Fibroblast of mammary gland (primary cell): ENCODE measurements at regions not wholly inside any gene's neighbourhood (a gene's known extent, or its start where the extent isn't known, plus 50 kb on each side); places are given as distances from the start of the nearest gene placed in this dataset.

Experiments used
- DNase-seq: peaks from one replicate; pipeline ENCODE4 v3.0.0-alpha.2; 2010; ENCODE audit warnings: low read depth
- H3K4me3 ChIP-seq: 2 replicates; pipeline ENCODE4 v1.5.1; 2011; ENCODE audit warnings: low read depth, mild to moderate bottlenecking, low read length, moderate library complexity; ENCODE audit not compliant: control insufficient read depth
- CTCF ChIP-seq: conservative IDR thresholded peaks from 2 replicates; pipeline ENCODE4 v1.5.1; 2011; ENCODE audit warnings: low read depth, low read length, inconsistent platforms; ENCODE audit not compliant: control insufficient read depth, insufficient read depth

- H3K4me3 ChIP-seq: no peak overlapping the region
- DNase-seq: peak; percentile 69
- TF ChIP-seq CTCF: no peak
Measured at GRCh38 chr14:26846388-26846787, 248.6 kb upstream of the NOVA1 start.

DNA sequence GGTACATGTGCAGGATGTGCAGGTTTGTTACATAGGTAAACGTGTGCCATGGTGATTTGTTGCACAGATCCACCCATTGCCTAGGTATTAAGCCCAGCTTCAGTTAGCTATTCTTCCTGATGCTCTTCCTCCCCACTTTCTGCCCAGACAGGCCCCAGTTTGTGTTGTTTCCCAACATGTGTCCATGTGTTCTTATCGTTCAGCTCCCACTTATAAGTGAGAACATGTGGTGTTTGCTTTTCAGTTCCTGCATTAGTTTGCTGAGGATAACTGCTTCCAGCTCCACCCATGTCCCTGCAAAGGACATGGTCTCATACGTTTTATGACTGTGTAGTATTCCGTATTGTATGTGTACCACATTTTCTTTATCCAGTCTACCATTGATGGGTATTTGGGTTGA, 251.7 kb upstream of the NOVA1 start:
- no peak for TF ChIP-seq CTCF
- no peak for DNase-seq
- no peak overlapping the region for H3K4me3 ChIP-seq

GRCh38 chr14:26851793-26852192, 254.0 kb upstream of the NOVA1 start:
- no peak overlapping the region for H3K4me3 ChIP-seq
- TF ChIP-seq CTCF: no peak
- no peak for DNase-seq

DNA sequence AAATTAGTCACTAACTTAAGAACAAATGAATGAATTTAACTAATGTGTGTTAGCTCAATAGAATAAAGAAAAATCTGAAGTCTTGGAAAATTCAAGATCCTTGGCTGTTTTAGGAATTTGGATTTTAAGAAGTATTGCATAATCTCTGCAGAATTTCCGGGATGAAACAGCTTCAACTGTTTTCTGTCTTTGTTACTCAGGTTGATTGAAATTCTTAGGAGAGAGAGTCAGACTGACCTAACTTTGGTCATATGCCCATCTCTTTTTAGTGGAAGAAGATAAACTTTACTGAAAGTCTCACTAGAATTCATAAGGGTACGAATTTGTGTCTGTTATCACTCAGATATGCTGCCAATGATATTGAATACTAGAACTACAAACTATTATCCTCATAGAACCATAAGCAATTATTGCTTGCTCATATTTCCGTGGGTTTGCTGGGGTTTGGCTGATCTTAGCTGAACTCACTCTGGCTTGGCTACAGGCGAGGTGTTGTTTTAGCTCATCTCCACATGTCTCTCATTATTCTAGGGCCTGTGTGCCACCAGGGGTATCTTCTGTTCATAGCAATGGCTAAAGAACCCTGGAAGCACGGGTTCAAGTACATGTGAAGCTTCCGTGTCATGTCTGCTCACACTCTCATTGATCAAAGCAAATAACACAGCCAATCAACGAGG, 257.4 kb upstream of the NOVA1 start:
- DNase-seq: peak; percentile 74
- no peak for TF ChIP-seq CTCF

DNA sequence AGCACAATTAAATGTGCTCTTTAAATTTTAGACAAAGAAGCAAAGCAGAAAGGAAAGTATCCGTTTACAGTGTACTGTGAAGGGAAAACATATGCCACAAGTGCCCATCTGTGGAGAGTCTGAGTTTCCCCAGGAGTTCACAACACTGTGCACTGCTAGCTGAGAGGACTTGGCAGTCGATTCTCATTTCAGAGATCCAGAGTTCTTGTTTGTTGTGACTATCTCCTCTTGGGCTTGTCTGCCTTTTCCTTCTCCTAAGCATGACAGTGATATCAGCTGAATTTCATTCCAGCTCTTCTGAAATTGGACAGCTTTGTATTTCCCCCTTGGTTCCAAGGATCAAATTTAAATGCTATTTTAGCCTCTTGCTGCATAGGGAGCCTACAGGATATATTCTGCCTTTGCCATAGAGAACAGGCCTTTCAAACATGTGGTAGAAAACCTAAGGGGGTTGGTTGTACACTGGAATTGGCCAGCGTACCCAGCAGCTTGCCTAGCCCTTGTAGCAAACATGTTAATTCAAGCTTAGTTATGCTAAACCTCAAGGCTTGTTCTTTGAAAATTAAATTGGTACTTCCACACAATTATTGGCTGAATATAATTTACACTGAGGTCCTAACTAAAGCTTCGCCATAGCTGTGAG, 259.2 kb upstream of the NOVA1 start:
- H3K4me3 ChIP-seq: no peak overlapping the region
- no peak for DNase-seq
- TF ChIP-seq CTCF: no peak

More for the DNA sequence above, 257.4 kb upstream of the NOVA1 start:
- H3K4me3 ChIP-seq: no peak overlapping the region

DNA sequence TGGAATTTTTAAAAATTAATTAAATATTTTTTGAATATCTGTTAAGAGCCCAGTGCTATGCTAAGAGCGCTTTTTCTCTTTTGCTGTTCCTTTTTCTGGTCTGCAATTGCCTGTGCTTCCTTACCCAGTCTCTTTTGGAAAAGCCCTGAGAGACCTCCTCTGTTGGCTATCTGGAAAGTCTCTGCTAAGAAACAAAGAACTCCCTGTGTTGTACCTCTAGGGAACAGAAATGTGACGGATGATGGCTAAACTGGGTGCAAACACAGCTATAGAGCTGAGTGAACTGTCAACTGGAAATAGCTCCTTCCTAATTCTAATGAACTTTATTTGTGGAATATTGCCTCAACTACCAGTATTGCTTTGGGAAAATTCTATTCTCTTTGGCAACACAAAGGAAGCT, 261.6 kb upstream of the NOVA1 start:
- no peak for TF ChIP-seq CTCF
- no peak for DNase-seq
- H3K4me3 ChIP-seq: no peak overlapping the region
